ENCODE measurements at regions not wholly inside any gene's neighbourhood (a gene's known extent, or its start where the extent isn't known, plus 50 kb on each side); places are given as distances from the start of the nearest gene placed in this dataset.
"Not testable (repeated sequence)": the region's sequence is repeated elsewhere in the genome, so short reads cannot be mapped to it uniquely, and the experiment has no call there.

DNA sequence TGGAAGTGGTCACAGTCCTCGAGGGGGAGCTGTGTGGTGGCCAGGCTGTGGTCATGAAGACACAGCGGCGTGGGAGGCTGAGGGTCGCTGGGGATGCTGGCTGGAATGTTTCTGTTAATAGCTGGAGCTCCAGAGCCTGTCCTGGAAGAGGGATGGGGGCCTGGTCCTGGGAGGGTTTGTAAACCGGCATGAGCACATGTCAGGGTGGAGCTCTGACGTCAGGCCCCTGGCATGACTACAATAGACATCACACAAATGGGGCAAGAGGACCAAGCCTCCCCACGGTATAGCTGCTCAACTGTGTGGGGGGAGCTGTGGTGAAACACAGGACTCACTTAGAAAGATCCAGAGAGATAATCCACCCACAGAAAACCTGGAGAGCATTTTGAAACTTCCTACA is 121.4 kb upstream of the FAM20C start:
- DNase-seq, H3K4me3 Mint-ChIP-seq, H3K9me3 Mint-ChIP-seq, H3K4me1 Mint-ChIP-seq, H3K27ac Mint-ChIP-seq, H3K27me3 Mint-ChIP-seq, ATAC-seq: not testable (repeated sequence)

GRCh38 chr7:72266-73057 is 119.9 kb upstream of the FAM20C start:
- H3K27ac Mint-ChIP-seq, H3K9me3 Mint-ChIP-seq, H3K4me3 Mint-ChIP-seq, H3K27me3 Mint-ChIP-seq, DNase-seq, H3K4me1 Mint-ChIP-seq, ATAC-seq: not testable (repeated sequence)

GRCh38 chr7:73058-73331 is 119.4 kb upstream of the FAM20C start:
- H3K27ac Mint-ChIP-seq = not testable (repeated sequence)

GRCh38 chr7:74008-74540 is 118.3 kb upstream of the FAM20C start:
- H3K27me3 Mint-ChIP-seq, H3K9me3 Mint-ChIP-seq, ATAC-seq, DNase-seq, H3K27ac Mint-ChIP-seq, H3K4me3 Mint-ChIP-seq, H3K4me1 Mint-ChIP-seq: not testable (repeated sequence)

More at GRCh38 chr7:73058-73331, 119.4 kb upstream of the FAM20C start:
- H3K4me3 Mint-ChIP-seq, H3K9me3 Mint-ChIP-seq, H3K4me1 Mint-ChIP-seq, H3K27me3 Mint-ChIP-seq, DNase-seq, ATAC-seq: not testable (repeated sequence)

- not testable (repeated sequence) for H3K4me3 Mint-ChIP-seq, H3K27me3 Mint-ChIP-seq, DNase-seq, ATAC-seq, H3K4me1 Mint-ChIP-seq, H3K9me3 Mint-ChIP-seq, H3K27ac Mint-ChIP-seq
Measured at GRCh38 chr7:75511-75910, 116.9 kb upstream of the FAM20C start.

- not testable (repeated sequence) for DNase-seq, H3K27me3 Mint-ChIP-seq, ATAC-seq, H3K4me1 Mint-ChIP-seq, H3K9me3 Mint-ChIP-seq, H3K27ac Mint-ChIP-seq, H3K4me3 Mint-ChIP-seq
Measured at GRCh38 chr7:76202-76601, 116.2 kb upstream of the FAM20C start.

GRCh38 chr7:76829-77395 is 115.5 kb upstream of the FAM20C start:
- not testable (repeated sequence) for H3K27me3 Mint-ChIP-seq, DNase-seq, H3K4me3 Mint-ChIP-seq, H3K4me1 Mint-ChIP-seq, H3K27ac Mint-ChIP-seq, H3K9me3 Mint-ChIP-seq, ATAC-seq

DNA sequence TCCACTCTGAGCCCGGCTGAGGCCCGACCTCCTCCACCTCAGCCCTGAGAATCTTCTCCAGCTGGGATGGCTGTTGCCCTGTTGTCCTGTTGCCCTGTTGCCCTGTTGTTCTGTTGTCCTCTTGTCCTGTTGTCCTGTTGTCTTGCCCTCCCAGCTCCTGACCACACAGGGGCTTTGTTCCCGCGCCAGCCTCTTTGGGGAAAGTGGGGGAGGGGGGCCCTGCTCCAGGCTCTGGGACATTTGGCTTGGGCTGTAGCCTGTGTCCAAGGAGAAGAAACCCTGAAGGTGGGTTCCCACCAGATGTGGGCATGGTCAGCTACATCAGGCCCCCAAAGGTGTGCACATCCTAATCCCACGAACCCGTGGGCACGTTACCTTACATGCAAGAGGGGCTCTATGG is 113.5 kb upstream of the FAM20C start:
- H3K4me1 Mint-ChIP-seq, H3K4me3 Mint-ChIP-seq, H3K27me3 Mint-ChIP-seq, H3K9me3 Mint-ChIP-seq, ATAC-seq, DNase-seq: not testable (repeated sequence)
- H3K27ac Mint-ChIP-seq = peak overlapping the region in 1 of 2 donors; percentile 59

- not testable (repeated sequence) for ATAC-seq, H3K4me1 Mint-ChIP-seq, H3K27ac Mint-ChIP-seq, H3K9me3 Mint-ChIP-seq, DNase-seq, H3K4me3 Mint-ChIP-seq, H3K27me3 Mint-ChIP-seq
Measured at GRCh38 chr7:79400-80055, 112.8 kb upstream of the FAM20C start.

GRCh38 chr7:80259-81067 is 111.9 kb upstream of the FAM20C start:
- peak overlapping the region in 1 of 2 donors; percentile 19 for H3K27ac Mint-ChIP-seq
- no peak overlapping the region for H3K4me3 Mint-ChIP-seq
- DNase-seq = no peak
- no peak for ATAC-seq
- H3K9me3 Mint-ChIP-seq = no peaks in the 10 kb centered on the region
- no peaks in the 10 kb centered on the region for H3K27me3 Mint-ChIP-seq
- no peaks in the 10 kb centered on the region for H3K4me1 Mint-ChIP-seq

DNA sequence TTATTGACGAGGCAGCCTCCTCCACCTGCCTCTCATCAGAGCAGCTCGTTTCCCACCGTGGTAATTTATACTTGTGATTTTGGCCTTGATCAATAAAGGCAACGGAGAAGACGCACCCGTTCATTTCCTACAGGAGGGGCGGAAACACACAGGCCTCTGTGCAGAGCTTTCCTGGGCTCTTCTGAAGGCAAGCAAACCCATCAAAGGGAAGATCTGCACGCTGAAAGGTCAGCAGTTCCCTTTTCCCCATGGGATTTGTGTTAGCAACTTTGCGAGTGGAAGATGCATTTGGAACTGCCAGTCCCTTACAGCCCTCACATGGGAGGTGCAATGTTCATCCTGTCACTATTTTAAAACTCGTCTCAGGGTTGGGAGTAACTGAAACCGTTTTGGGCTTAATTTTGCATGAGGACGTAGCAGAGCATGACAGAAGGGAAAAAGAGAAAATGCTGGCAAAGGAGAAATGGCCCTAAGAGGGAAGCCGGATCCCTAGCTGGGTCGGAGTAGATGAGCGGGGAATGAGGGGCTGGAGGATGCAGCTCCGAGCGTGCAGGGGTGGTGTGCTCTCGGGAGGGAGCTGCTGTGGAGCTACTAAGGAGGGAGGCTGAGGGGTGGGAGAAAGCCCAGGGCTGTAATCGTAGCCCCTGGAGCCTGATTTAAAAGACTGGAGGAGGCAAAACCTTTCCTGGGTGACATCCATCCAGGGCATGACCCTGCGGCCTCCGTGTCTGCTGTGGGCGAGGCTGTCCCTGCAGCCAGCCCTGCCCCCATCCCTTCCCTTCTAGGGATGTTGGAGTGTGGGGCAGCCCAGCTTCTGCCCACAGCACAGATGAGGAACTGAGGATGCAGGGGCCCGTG is 111.1 kb upstream of the FAM20C start:
- ATAC-seq = no peak
- no peaks in the 10 kb centered on the region for H3K9me3 Mint-ChIP-seq
- peak overlapping the region; percentile 45 to 80 for H3K27ac Mint-ChIP-seq
- DNase-seq = no peak
- no peak overlapping the region for H3K4me3 Mint-ChIP-seq
- H3K27me3 Mint-ChIP-seq = no peaks in the 10 kb centered on the region
- no peaks in the 10 kb centered on the region for H3K4me1 Mint-ChIP-seq

DNA sequence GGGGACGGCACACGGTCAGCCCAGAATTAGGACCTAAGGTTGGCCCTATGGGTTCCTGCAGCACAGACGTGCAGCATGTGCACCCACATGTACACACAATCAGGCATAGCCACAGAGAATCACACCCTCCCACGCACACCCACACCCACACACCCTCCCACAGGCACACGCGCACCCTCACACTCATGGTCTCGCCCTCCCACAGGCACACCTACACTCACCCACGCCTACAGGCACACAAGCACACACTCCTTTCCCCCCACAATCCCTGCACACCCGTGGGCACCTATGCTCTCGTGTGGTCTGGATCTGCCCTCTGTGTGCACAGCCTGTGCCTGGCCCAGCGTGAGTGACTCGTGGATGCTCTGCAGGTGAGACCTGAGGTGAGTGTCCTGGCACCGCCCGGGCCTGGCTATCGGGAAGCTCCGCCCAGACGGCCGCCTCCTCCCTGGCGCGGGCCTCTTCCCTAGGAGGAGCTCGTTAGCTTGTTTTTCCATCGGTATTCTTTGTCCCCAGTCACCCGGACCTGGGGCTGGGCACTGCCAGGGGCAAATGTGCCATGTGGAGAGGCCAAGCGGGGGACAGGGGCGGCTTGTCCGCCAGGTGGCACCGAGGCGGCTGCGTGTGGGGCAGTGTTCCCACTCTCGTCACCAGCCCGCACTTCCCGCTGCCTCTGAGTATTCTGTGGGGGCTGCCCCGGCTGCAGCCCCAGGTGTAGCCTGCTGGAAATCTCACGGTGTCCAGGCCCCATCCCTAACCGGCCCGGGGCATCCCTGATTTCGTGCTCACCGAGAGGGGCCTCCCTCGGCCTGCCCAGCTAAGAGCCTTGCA is 110.2 kb upstream of the FAM20C start:
- Mint-ChIP-seq H3K27ac (no peak overlapping the region), H3K4me3 (no peak overlapping the region), H3K4me1 (no peaks in the 10 kb centered on the region), H3K27me3 (no peaks in the 10 kb centered on the region), H3K9me3 (no peaks in the 10 kb centered on the region)
- ATAC-seq = peak; percentile 19
- DNase-seq = no peak

- Mint-ChIP-seq H3K27ac (no peak overlapping the region), H3K4me3 (no peak overlapping the region), H3K9me3 (no peaks in the 10 kb centered on the region), H3K27me3 (no peaks in the 10 kb centered on the region), H3K4me1 (no peaks in the 10 kb centered on the region)
- no peak for DNase-seq
- ATAC-seq = no peak
Measured at GRCh38 chr7:82757-83155, 109.6 kb upstream of the FAM20C start.

DNA sequence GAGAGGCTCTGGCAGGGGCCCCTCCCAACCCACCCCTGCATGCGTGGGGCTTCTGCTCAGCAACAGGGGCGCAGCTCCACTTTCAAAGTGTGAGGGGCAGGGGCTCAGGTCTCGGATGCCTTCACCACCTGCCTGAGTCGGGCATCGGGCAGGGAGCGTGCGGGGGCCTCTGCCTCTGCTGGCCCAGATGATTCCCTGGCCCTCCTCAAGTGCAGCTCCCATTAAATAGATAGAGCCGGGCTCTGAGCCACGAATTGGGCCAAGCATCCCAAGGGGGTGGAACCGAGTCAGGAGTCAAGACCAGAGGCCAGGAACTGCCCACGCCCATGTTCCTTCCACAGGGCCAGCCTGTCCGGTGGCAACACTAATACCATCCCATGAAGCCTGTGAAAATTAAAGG is 108.9 kb upstream of the FAM20C start:
- no peaks in the 10 kb centered on the region for H3K27me3 Mint-ChIP-seq

More for the DNA sequence above, 108.9 kb upstream of the FAM20C start:
- Mint-ChIP-seq H3K4me3 (no peak overlapping the region), H3K9me3 (no peaks in the 10 kb centered on the region), H3K27ac (no peak overlapping the region), H3K4me1 (no peaks in the 10 kb centered on the region)
- DNase-seq = no peak
- ATAC-seq = no peak
